DMS53 (cell line): ENCODE measurements at regions not wholly inside any gene's neighbourhood (a gene's known extent, or its start where the extent isn't known, plus 50 kb on each side); places are given as distances from the start of the nearest gene placed in this dataset.
A peak's percentile ranks its signal among the peaks of the same experiment; 100 is the strongest.

Experiments
- DNase-seq: peaks from one replicate; lab custom pipeline; 2025; lab: John Stamatoyannopoulos, UW

- DNase-seq, result no peak
Measured at GRCh38 chr15:35725353-35725752, 179.4 kb upstream of the DPH6 start.

- DNase-seq, result no peak
Measured at GRCh38 chr15:35727627-35728026, 181.7 kb upstream of the DPH6 start.

GRCh38 chr15:35728219-35728940, 182.4 kb upstream of the DPH6 start:
- DNase-seq, result peak; percentile 45

GRCh38 chr15:35736150-35736549, 190.2 kb upstream of the DPH6 start:
- DNase-seq, result no peak

- DNase-seq, result no peak
Measured at GRCh38 chr15:35737441-35737840, 191.5 kb upstream of the DPH6 start.

- no peak for DNase-seq
Measured at GRCh38 chr15:35738370-35738769, 192.4 kb upstream of the DPH6 start.

GRCh38 chr15:35740761-35741160, 194.8 kb upstream of the DPH6 start:
- DNase-seq, result peak; percentile 11

- no peak for DNase-seq
Measured at GRCh38 chr15:35741395-35741794, 195.4 kb upstream of the DPH6 start.

- DNase-seq, result no peak
Measured at GRCh38 chr15:35741881-35742280, 195.9 kb upstream of the DPH6 start.

- DNase-seq, result no peak
Measured at GRCh38 chr15:35743321-35743720, 197.4 kb upstream of the DPH6 start.

- DNase-seq, result no peak
Measured at GRCh38 chr15:35746121-35746520, 200.2 kb upstream of the DPH6 start.

GRCh38 chr15:35748105-35748504, 202.1 kb upstream of the DPH6 start:
- DNase-seq, result no peak

- DNase-seq, result no peak
Measured at GRCh38 chr15:35750051-35750450, 204.1 kb upstream of the DPH6 start.

GRCh38 chr15:35751413-35752133, 205.6 kb upstream of the DPH6 start:
- peak; percentile 81 for DNase-seq

- no peak for DNase-seq
Measured at GRCh38 chr15:35752134-35752466, 206.1 kb upstream of the DPH6 start.

GRCh38 chr15:35753486-35753885, 207.5 kb upstream of the DPH6 start:
- DNase-seq, result no peak

- DNase-seq, result no peak
Measured at GRCh38 chr15:35755237-35755802, 209.4 kb upstream of the DPH6 start.

- DNase-seq, result no peak
Measured at GRCh38 chr15:35756623-35757022, 210.7 kb upstream of the DPH6 start.

- DNase-seq, result no peak
Measured at GRCh38 chr15:35757361-35757760, 211.4 kb upstream of the DPH6 start.

GRCh38 chr15:35757765-35758164, 211.8 kb upstream of the DPH6 start:
- DNase-seq, result peak; percentile 63

GRCh38 chr15:35764661-35765519, 218.9 kb upstream of the DPH6 start:
- DNase-seq, result peak; percentile 2

GRCh38 chr15:35768949-35769348, 223.0 kb upstream of the DPH6 start:
- peak; percentile 2 for DNase-seq
